Keratinocyte (primary cell): ENCODE measurements at regions not wholly inside any gene's neighbourhood (a gene's known extent, or its start where the extent isn't known, plus 50 kb on each side); places are given as distances from the start of the nearest gene placed in this dataset.
"Not testable (repeated sequence)": the region's sequence is repeated elsewhere in the genome, so short reads cannot be mapped to it uniquely, and the experiment has no call there.

Experiments used
- DNase-seq: peaks from one replicate; pipeline ENCODE4 v3.0.0-alpha.2; 2011; ENCODE audit warnings: low read depth, missing footprints, low spot score
- FAIRE-seq: peaks from 2 replicates; lab custom pipeline; 2011; peaks lifted over from hg19 to GRCh38; lab: Jason Lieb, UNC
- H2AFZ ChIP-seq: 2 replicates; pipeline ENCODE4 v1.6.0; 2012; ENCODE audit warnings: low read length, control low read depth, inconsistent platforms; ENCODE audit not compliant: control insufficient read depth
- H3K27ac ChIP-seq: 2 replicates; pipeline ENCODE4 v1.5.1; 2011; ENCODE audit warnings: low read length; ENCODE audit not compliant: control insufficient read depth, insufficient read depth
- H3K27me3 ChIP-seq: 3 replicates; pipeline ENCODE4 v1.6.0; 2011; ENCODE audit warnings: low read length; ENCODE audit not compliant: control insufficient read depth, insufficient read depth; ENCODE audit errors: extremely low read depth
- H3K36me3 ChIP-seq, 2 experiments: 2 replicates in 1 of 2; 3 replicates in 1 of 2; pipeline ENCODE4 v1.5.1; 2011; ENCODE audit warnings: low read length in 2 of 2, mild to moderate bottlenecking in 1 of 2; ENCODE audit not compliant: control insufficient read depth in 2 of 2, insufficient read depth in 2 of 2; ENCODE audit errors: extremely low read depth in 1 of 2
- H3K4me1 ChIP-seq: 3 replicates; pipeline ENCODE4 v1.5.1; 2011; ENCODE audit warnings: low read length; ENCODE audit not compliant: control insufficient read depth, insufficient read depth; ENCODE audit errors: extremely low read depth
- H3K4me2 ChIP-seq: 3 replicates; pipeline ENCODE4 v1.6.0; 2011; ENCODE audit warnings: low read depth, low read length; ENCODE audit not compliant: control insufficient read depth, insufficient read depth; ENCODE audit errors: extremely low read depth
- H3K4me3 ChIP-seq, 3 experiments: fragments of 200-600 bp in 1 of 3; sonication (generic) in 1 of 3; 2 replicates in 2 of 3; 3 replicates in 1 of 3; pipeline ENCODE4 v1.5.1; 2011 to 2016; ENCODE audit warnings: low read length in 3 of 3, mild to moderate bottlenecking in 3 of 3, control low read depth in 2 of 3, inconsistent platforms in 1 of 3, low read depth in 1 of 3, mixed read lengths in 1 of 3, mixed run types in 1 of 3, moderate library complexity in 1 of 3; ENCODE audit not compliant: control insufficient read depth in 2 of 3, insufficient read depth in 2 of 3; ENCODE audit errors: extremely low read depth in 1 of 3
- H3K79me2 ChIP-seq: 2 replicates; pipeline ENCODE4 v1.6.0; 2012; ENCODE audit warnings: low read length; ENCODE audit not compliant: control insufficient read depth, insufficient read depth
- H3K9ac ChIP-seq: 3 replicates; pipeline ENCODE4 v1.6.0; 2011; ENCODE audit warnings: low read length; ENCODE audit not compliant: control insufficient read depth, insufficient read depth; ENCODE audit errors: extremely low read depth
- H3K9me1 ChIP-seq: 3 replicates; pipeline ENCODE4 v1.6.0; 2011; ENCODE audit warnings: low read length; ENCODE audit not compliant: control insufficient read depth, insufficient read depth; ENCODE audit errors: extremely low read depth
- H3K9me3 ChIP-seq: 2 replicates; pipeline ENCODE4 v1.5.1; 2012; ENCODE audit warnings: low read depth, low read length; ENCODE audit not compliant: control insufficient read depth
- H4K20me1 ChIP-seq: 3 replicates; pipeline ENCODE4 v1.6.0; 2011; ENCODE audit warnings: low read length; ENCODE audit not compliant: control insufficient read depth, insufficient read depth; ENCODE audit errors: extremely low read depth
- EZH2 ChIP-seq: IDR thresholded peaks from one replicate; pipeline ENCODE4 v1.6.1; 2012; ENCODE audit warnings: inconsistent platforms, mild to moderate bottlenecking, low read length, moderate library complexity
- dilution Hi-C: fragments of 300-500 bp; cut with MboI; formaldehyde crosslinking; loops from one replicate; pipeline ENCODE4 v1.7.0; 2020; ENCODE audit warnings: low sequenced_read_pairs; ENCODE audit not compliant: extremely low pct_ligation_motif_present
- TF ChIP-seq, protein P1 (sequence below), 3 experiments: IDR thresholded peaks in 1 of 3; conservative IDR thresholded peaks in 1 of 3; optimal IDR thresholded peaks in 1 of 3; 2 replicates in 2 of 3; 3 replicates in 1 of 3; pipeline versions ENCODE3 to v1.5.1; 2011; ENCODE audit warnings: low read length in 3 of 3, mild to moderate bottlenecking in 3 of 3, moderate library complexity in 2 of 3, control low read depth in 1 of 3, inconsistent platforms in 1 of 3; ENCODE audit not compliant: insufficient read depth in 2 of 3; ENCODE audit errors: extremely low read depth in 1 of 3

- Histone ChIP-seq H3K79me2 (no peaks in the 10 kb centered on the region), H3K36me3 (no peaks in the 10 kb centered on the region), H4K20me1 (no peaks in the 10 kb centered on the region), H3K27ac (no peak overlapping the region), H3K9ac (no peak overlapping the region), H3K9me3 (no peaks in the 10 kb centered on the region), H3K27me3 (no peaks in the 10 kb centered on the region), H3K4me1 (peaks cover 48% of the 10 kb centered on the region), H2AFZ (no peak overlapping the region), H3K4me2 (no peak overlapping the region), H3K4me3 (no peak overlapping the region), H3K9me1 (no peaks in the 10 kb centered on the region)
- FAIRE-seq: no peak
- no peak for TF ChIP-seq EZH2
- TF ChIP-seq, protein P1, sequence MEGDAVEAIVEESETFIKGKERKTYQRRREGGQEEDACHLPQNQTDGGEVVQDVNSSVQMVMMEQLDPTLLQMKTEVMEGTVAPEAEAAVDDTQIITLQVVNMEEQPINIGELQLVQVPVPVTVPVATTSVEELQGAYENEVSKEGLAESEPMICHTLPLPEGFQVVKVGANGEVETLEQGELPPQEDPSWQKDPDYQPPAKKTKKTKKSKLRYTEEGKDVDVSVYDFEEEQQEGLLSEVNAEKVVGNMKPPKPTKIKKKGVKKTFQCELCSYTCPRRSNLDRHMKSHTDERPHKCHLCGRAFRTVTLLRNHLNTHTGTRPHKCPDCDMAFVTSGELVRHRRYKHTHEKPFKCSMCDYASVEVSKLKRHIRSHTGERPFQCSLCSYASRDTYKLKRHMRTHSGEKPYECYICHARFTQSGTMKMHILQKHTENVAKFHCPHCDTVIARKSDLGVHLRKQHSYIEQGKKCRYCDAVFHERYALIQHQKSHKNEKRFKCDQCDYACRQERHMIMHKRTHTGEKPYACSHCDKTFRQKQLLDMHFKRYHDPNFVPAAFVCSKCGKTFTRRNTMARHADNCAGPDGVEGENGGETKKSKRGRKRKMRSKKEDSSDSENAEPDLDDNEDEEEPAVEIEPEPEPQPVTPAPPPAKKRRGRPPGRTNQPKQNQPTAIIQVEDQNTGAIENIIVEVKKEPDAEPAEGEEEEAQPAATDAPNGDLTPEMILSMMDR (optimal IDR thresholded peaks at IDR 0.05 in 1 of 3, IDR thresholded peaks at IDR 0.05 in 1 of 3, conservative IDR thresholded peaks at IDR 0.05 in 1 of 3; ENCODE audit: extremely low read depth in 1 of 3, insufficient read depth in 2 of 3, low read length in 3 of 3): peak; percentile 22 to 66 (median 24)
- no peak for DNase-seq
- dilution Hi-C loops: no loop called here
These were observed 112.7 kb downstream of the KLF13 start for GRCh38 chr15:31439328-31439727.

- FAIRE-seq, H3K27ac ChIP-seq, H3K4me3 ChIP-seq: not testable (repeated sequence)
These were observed 113.6 kb downstream of the KLF13 start for GRCh38 chr15:31440216-31440615.

DNA sequence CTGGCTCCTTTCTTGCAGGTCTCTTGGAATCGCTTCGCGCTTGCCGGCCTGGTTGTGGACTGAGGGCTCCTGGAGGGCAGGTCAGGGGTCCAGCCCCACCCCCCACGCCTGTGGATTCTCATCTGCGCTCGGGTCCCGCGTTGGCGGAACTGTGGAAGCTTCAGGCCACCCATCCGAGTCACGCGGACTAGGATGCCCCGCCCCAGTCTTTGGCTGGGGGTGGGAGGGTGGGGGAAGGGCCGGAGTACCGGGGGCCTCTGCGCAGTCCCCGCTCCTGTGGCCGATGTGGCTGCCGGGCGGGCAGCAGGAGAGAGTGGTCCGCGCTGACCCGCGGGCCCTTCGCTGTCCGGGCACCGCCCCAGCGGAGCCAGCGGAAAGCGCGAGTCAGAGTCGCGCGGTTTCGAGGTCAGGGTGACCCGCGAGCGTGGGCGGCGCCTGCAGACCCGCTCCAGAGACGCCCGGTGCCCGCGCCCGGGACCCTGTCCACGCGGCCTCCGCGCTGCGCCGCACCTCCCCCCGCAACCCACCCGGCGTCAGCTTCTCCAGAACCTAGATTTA is 114.2 kb downstream of the KLF13 start:
- Histone ChIP-seq H3K4me2 (peak overlapping the region; percentile 75), H3K36me3 (no peaks in the 10 kb centered on the region), H3K79me2 (no peaks in the 10 kb centered on the region), H3K9me1 (no peaks in the 10 kb centered on the region), H3K4me1 (peaks cover 33% of the 10 kb centered on the region), H3K9me3 (no peaks in the 10 kb centered on the region), H4K20me1 (no peaks in the 10 kb centered on the region), H2AFZ (peak overlapping the region; percentile 58), H3K27ac (no peak overlapping the region), H3K4me3 (peak overlapping the region in 2 of 3 experiments; percentile 7 to 48), H3K9ac (peak overlapping the region; percentile 63), H3K27me3 (no peaks in the 10 kb centered on the region)
- FAIRE-seq: no peak
- dilution Hi-C loops: no loop called here
- no peak for DNase-seq
- TF ChIP-seq EZH2: no peak
- TF ChIP-seq, protein P1 (optimal IDR thresholded peaks at IDR 0.05 in 1 of 3, IDR thresholded peaks at IDR 0.05 in 1 of 3, conservative IDR thresholded peaks at IDR 0.05 in 1 of 3; ENCODE audit: extremely low read depth in 1 of 3, insufficient read depth in 2 of 3, low read length in 3 of 3): no peak

More at GRCh38 chr15:31440216-31440615, 113.6 kb downstream of the KLF13 start:
- DNase-seq, H4K20me1 ChIP-seq, H3K27me3 ChIP-seq, H3K9me1 ChIP-seq, H3K9ac ChIP-seq, H3K36me3 ChIP-seq, H2AFZ ChIP-seq, H3K4me2 ChIP-seq, H3K9me3 ChIP-seq, dilution Hi-C loops, H3K79me2 ChIP-seq: not testable (repeated sequence)
- peaks cover 39% of the 10 kb centered on the region for H3K4me1 ChIP-seq
